SK-N-SH (cell line): ENCODE measurements at regions not wholly inside any gene's neighbourhood (a gene's known extent, or its start where the extent isn't known, plus 50 kb on each side); places are given as distances from the start of the nearest gene placed in this dataset.

Experiments used
- CTCF ChIA-PET: fragments of 300-600, 350-600 bp; formaldehyde crosslinking; extraction: SDS; loops from one replicate; lab custom pipeline; 2021; lab: Yijun Ruan, JAX
- POLR2A ChIA-PET: fragments of 350-600 bp; sonication (Branson Sonifier 250); formaldehyde crosslinking; extraction: SDS; loops from one replicate; lab custom pipeline; 2020; ENCODE audit warnings: antibody characterized with exemption, inconsistent platforms; lab: Yijun Ruan, JAX
- DNase-seq: peaks from one replicate; pipeline ENCODE4 v3.0.0; 2012
- H2AFZ ChIP-seq: fragments of 200-600 bp; sonication (generic); 2 replicates; pipeline ENCODE4 v1.8.1; 2016; ENCODE audit warnings: antibody characterized with exemption, mild to moderate bottlenecking, low read depth
- H3F3A ChIP-seq: fragments of 200-600 bp; sonication (generic); replicated peaks from 2 replicates; pipeline ENCODE3; 2016; ENCODE audit warnings: antibody characterized with exemption, mild to moderate bottlenecking; ENCODE audit not compliant: insufficient read depth
- H3K27ac ChIP-seq, 2 experiments: fragments of 200-500 bp in 1 of 2; fragments of 200-600 bp in 1 of 2; sonication (Bioruptor generic) in 1 of 2; sonication (generic), shearing (Covaris generic) in 1 of 2; 2 replicates each; pipeline versions ENCODE4 v1.5.1 to v1.6.1; 2014 to 2016; ENCODE audit warnings: low read depth in 2 of 2, inconsistent platforms in 1 of 2, low read length in 1 of 2, mild to moderate bottlenecking in 1 of 2, mixed read lengths in 1 of 2
- H3K27me3 ChIP-seq: fragments of 200-600 bp; sonication (generic), shearing (Covaris generic); 2 replicates; pipeline ENCODE4 v1.6.1; 2016; ENCODE audit warnings: mixed run types; ENCODE audit not compliant: insufficient read depth
- H3K36me3 ChIP-seq, 2 experiments: fragments of 200-500 bp in 1 of 2; fragments of 200-600 bp in 1 of 2; sonication (Bioruptor generic) in 1 of 2; sonication (generic) in 1 of 2; replicated peaks in 1 of 2; 2 replicates each; pipeline versions ENCODE3 to v1.5.1; 2014 to 2016; ENCODE audit warnings: low read length in 1 of 2, mild to moderate bottlenecking in 1 of 2; ENCODE audit not compliant: insufficient read depth in 2 of 2, control insufficient read depth in 1 of 2
- H3K4me1 ChIP-seq, 2 experiments: fragments of 200-500 bp in 1 of 2; fragments of 200-600 bp in 1 of 2; sonication (Bioruptor generic) in 1 of 2; sonication (generic), shearing (Covaris generic) in 1 of 2; 2 replicates each; pipeline versions ENCODE4 v1.5.1 to v1.6.1; 2014 to 2016; ENCODE audit warnings: low read depth in 1 of 2, low read length in 1 of 2, mixed run types in 1 of 2; ENCODE audit not compliant: insufficient read depth in 2 of 2, control insufficient read depth in 1 of 2
- H3K4me2 ChIP-seq: fragments of 200-600 bp; sonication (generic), shearing (Covaris generic); 2 replicates; pipeline ENCODE4 v1.6.1; 2017; ENCODE audit warnings: mixed run types
- H3K4me3 ChIP-seq, 2 experiments: fragments of 200-500 bp in 1 of 2; fragments of 200-600 bp in 1 of 2; sonication (Bioruptor generic) in 1 of 2; sonication (generic), shearing (Covaris generic) in 1 of 2; 2 replicates each; pipeline versions ENCODE4 v1.5.1 to v1.8.1; 2014 to 2016; ENCODE audit warnings: low read depth in 2 of 2, inconsistent platforms in 1 of 2, low read length in 1 of 2, mild to moderate bottlenecking in 1 of 2, mixed read lengths in 1 of 2, moderate library complexity in 1 of 2
- H3K79me2 ChIP-seq: fragments of 200-600 bp; sonication (generic); 2 replicates; pipeline ENCODE4 v1.8.1; 2017; ENCODE audit warnings: mild to moderate bottlenecking; ENCODE audit not compliant: insufficient read depth
- H3K9ac ChIP-seq: fragments of 200-600 bp; sonication (generic); 2 replicates; pipeline ENCODE4 v1.6.1; 2017; ENCODE audit warnings: mixed run types
- H3K9me2 ChIP-seq: fragments of 200-600 bp; sonication (generic); 2 replicates; pipeline ENCODE4 v1.6.1; 2017; ENCODE audit warnings: mixed run types
- H3K9me3 ChIP-seq: fragments of 200-600 bp; sonication (generic); 2 replicates; pipeline ENCODE4 v1.6.1; 2017; ENCODE audit warnings: mixed run types, mild to moderate bottlenecking, moderate library complexity
- H4K20me1 ChIP-seq: fragments of 200-600 bp; sonication (generic); 2 replicates; pipeline ENCODE4 v1.6.1; 2017; ENCODE audit warnings: mild to moderate bottlenecking, mixed run types; ENCODE audit not compliant: insufficient read depth
- CTCF ChIP-seq: fragments of 200-600 bp; sonication (generic); IDR thresholded peaks from 2 replicates; pipeline ENCODE4 v1.6.1; 2017; ENCODE audit warnings: antibody characterized with exemption, mild to moderate bottlenecking, moderate library complexity
- ELF1 ChIP-seq: IDR thresholded peaks from 2 replicates; pipeline ENCODE4 v1.4.0; 2012
- EP300 ChIP-seq, 2 experiments: IDR thresholded peaks; 2 replicates each; pipeline versions ENCODE4 v1.4.0 to v1.6.1; 2012; ENCODE audit warnings: borderline replicate concordance in 1 of 2, low read depth in 1 of 2, low read length in 1 of 2
- EZH2phosphoT487 ChIP-seq: fragments of 200-600 bp; sonication (generic); IDR thresholded peaks from 2 replicates; pipeline ENCODE4 v1.6.1; 2017; ENCODE audit warnings: low read depth, mixed run types, mild to moderate bottlenecking, antibody characterized with exemption, moderate library complexity, borderline replicate concordance
- FOSL2 ChIP-seq: IDR thresholded peaks from 2 replicates; pipeline ENCODE4 v1.4.0; 2012; ENCODE audit warnings: low read depth, mild to moderate bottlenecking, moderate library complexity, borderline replicate concordance
- FOXJ3 ChIP-seq: sonication (generic); formaldehyde crosslinking; IDR thresholded peaks from 2 replicates; pipeline ENCODE4 v1.5.1; 2020; ENCODE audit warnings: mild to moderate bottlenecking, missing genetic modification reagents
- FOXM1 ChIP-seq: IDR thresholded peaks from 2 replicates; pipeline ENCODE4 v1.4.0; 2012; ENCODE audit warnings: low read depth, mild to moderate bottlenecking
- GABPA ChIP-seq: IDR thresholded peaks from 2 replicates; pipeline ENCODE4 v1.4.0; 2012; ENCODE audit warnings: low read depth, mild to moderate bottlenecking
- IRF3 ChIP-seq: fragments of 150-350 bp; IDR thresholded peaks from 2 replicates; pipeline ENCODE4 v1.6.1; 2016; ENCODE audit warnings: mild to moderate bottlenecking, low read depth, low read length
- MAX ChIP-seq: IDR thresholded peaks from 2 replicates; pipeline ENCODE4 v1.4.0; 2012; ENCODE audit warnings: low read depth
- MXI1 ChIP-seq: IDR thresholded peaks from 2 replicates; pipeline ENCODE4 v1.6.1; 2012; ENCODE audit warnings: mild to moderate bottlenecking, low read depth, low read length, improper control_type of control experiment
- NFIC ChIP-seq: IDR thresholded peaks from 2 replicates; pipeline ENCODE4 v1.4.0; 2012; ENCODE audit warnings: borderline replicate concordance
- NRF1 ChIP-seq: IDR thresholded peaks from 2 replicates; pipeline ENCODE4 v1.6.1; 2012; ENCODE audit warnings: low read depth, mild to moderate bottlenecking, low read length
- POLR2AphosphoS5 ChIP-seq: IDR thresholded peaks from 2 replicates; pipeline ENCODE4 v1.6.1; 2012; ENCODE audit warnings: low read depth, low read length
- REST ChIP-seq: IDR thresholded peaks from 2 replicates; pipeline ENCODE4 v1.6.1; 2012; ENCODE audit warnings: mild to moderate bottlenecking, low read depth, low read length, moderate library complexity
- RFX5 ChIP-seq: IDR thresholded peaks from 2 replicates; pipeline ENCODE4 v1.6.1; 2012; ENCODE audit warnings: mild to moderate bottlenecking, improper control_type of control experiment, low read length
- SIN3A ChIP-seq: IDR thresholded peaks from 2 replicates; pipeline ENCODE4 v1.6.1; 2012; ENCODE audit warnings: low read depth, mild to moderate bottlenecking, low read length, moderate library complexity, borderline replicate concordance
- SMC3 ChIP-seq: IDR thresholded peaks from 2 replicates; pipeline ENCODE4 v1.6.1; 2012; ENCODE audit warnings: low read depth, low read length, improper control_type of control experiment
- USF1 ChIP-seq: IDR thresholded peaks from 2 replicates; pipeline ENCODE4 v1.4.0; 2012; ENCODE audit warnings: low read depth, borderline replicate concordance
- USF2 ChIP-seq: fragments of 150-350 bp; IDR thresholded peaks from 2 replicates; pipeline ENCODE4 v1.6.1; 2017; ENCODE audit warnings: antibody characterized with exemption, low read length, low read depth, borderline replicate concordance
- WGBS: methylation state at CpG from one replicate; pipeline ENCODE4 v1.1.6; 2017; ENCODE audit warnings: low lambda C conversion rate; 5-methylcytosine and 5-hydroxymethylcytosine counted together

GRCh38 chr5:86869268-86869667 is 251.5 kb downstream of the COX7C start:
- H3K27me3 ChIP-seq, result no peaks in the 10 kb centered on the region
- DNase-seq, result no peak
- 0% methylated on average over 2 of the region's 2 CpGs for WGBS
- H3F3A ChIP-seq, result no peaks in the 10 kb centered on the region
- ChIA-PET POLR2A (no interaction called here), CTCF (interaction anchor here (2.2 kb wide), 1 partner anchor 11 kb away, joined by 9 read pairs; no protein-coding TSS in a partner anchor)
- H3K4me3 ChIP-seq, result no peak overlapping the region
- no peaks in the 10 kb centered on the region; a peak in 1 of 4 replicates for H3K4me1 ChIP-seq
- no peak overlapping the region for H2AFZ ChIP-seq
- no peak overlapping the region for H3K4me2 ChIP-seq
- H3K79me2 ChIP-seq, result no peaks in the 10 kb centered on the region
- H3K9ac ChIP-seq, result no peak overlapping the region
- H3K9me3 ChIP-seq, result no peaks in the 10 kb centered on the region
- H3K36me3 ChIP-seq, result no peaks in the 10 kb centered on the region
- no peaks in the 10 kb centered on the region for H4K20me1 ChIP-seq
- no peak overlapping the region for H3K27ac ChIP-seq
- no peaks in the 10 kb centered on the region for H3K9me2 ChIP-seq
- no peak for TF ChIP-seq GABPA
- no peak for TF ChIP-seq IRF3
- no peak for TF ChIP-seq RFX5
- TF ChIP-seq FOXM1, result no peak
- no peak for TF ChIP-seq FOSL2
- TF ChIP-seq FOXJ3 (CRISPR knock-in tag), result no peak
- no peak for TF ChIP-seq SIN3A
- TF ChIP-seq POLR2AphosphoS5, result no peak
- no peak for TF ChIP-seq NFIC
- TF ChIP-seq USF2, result no peak
- no peak for TF ChIP-seq CTCF
- no peak for TF ChIP-seq MXI1
- no peak for TF ChIP-seq NRF1
- TF ChIP-seq SMC3, result no peak
- TF ChIP-seq ELF1, result no peak

- H2AFZ ChIP-seq, result no peak overlapping the region
- no peaks in the 10 kb centered on the region for H4K20me1 ChIP-seq
- no peaks in the 10 kb centered on the region for H3K9me2 ChIP-seq
- H3K9me3 ChIP-seq, result no peaks in the 10 kb centered on the region
- H3K4me3 ChIP-seq, result no peak overlapping the region
- H3K4me2 ChIP-seq, result no peak overlapping the region
- H3K27me3 ChIP-seq, result peaks cover 14% of the 10 kb centered on the region
- no peak for DNase-seq
- no peaks in the 10 kb centered on the region for H3F3A ChIP-seq
- CTCF ChIA-PET, result no interaction called here
- no peaks in the 10 kb centered on the region for H3K36me3 ChIP-seq
- POLR2A ChIA-PET, result no interaction called here
- H3K9ac ChIP-seq, result no peak overlapping the region
- 18% methylated on average over 2 of the region's 2 CpGs for WGBS
- H3K4me1 ChIP-seq, result no peaks in the 10 kb centered on the region
- no peaks in the 10 kb centered on the region for H3K79me2 ChIP-seq
- no peak overlapping the region for H3K27ac ChIP-seq
- TF ChIP-seq MAX (no peak), REST (no peak), FOXJ3 (CRISPR knock-in tag) (no peak), EZH2phosphoT487 (no peak), USF1 (no peak), EP300 (IDR thresholded peaks at IDR 0.05; ENCODE audit: borderline replicate concordance in 1 of 2, low read depth in 1 of 2, low read length in 1 of 2) (no peak)
Observed at GRCh38 chr5:86875539-86875938, 257.8 kb downstream of the COX7C start.
